DOHH2 (cell line): ENCODE measurements at regions not wholly inside any gene's neighbourhood (a gene's known extent, or its start where the extent isn't known, plus 50 kb on each side); places are given as distances from the start of the nearest gene placed in this dataset.

ENCODE experiments used
- EZH2phosphoT487 ChIP-seq: fragments of 200-600 bp; sonication (generic); IDR thresholded peaks from 2 replicates; pipeline ENCODE4 v1.6.1; 2017; ENCODE audit warnings: borderline replicate concordance, mild to moderate bottlenecking, antibody characterized with exemption, low read length, moderate library complexity, mixed read lengths
- TF ChIP-seq, protein P1 (sequence below): fragments of 200-600 bp; sonication (generic); IDR thresholded peaks from one replicate; pipeline ENCODE4 v1.5.1; 2014; ENCODE audit warnings: antibody characterized with exemption, mild to moderate bottlenecking, low read depth, low read length; ENCODE audit not compliant: poor library complexity, severe bottlenecking

DNA sequence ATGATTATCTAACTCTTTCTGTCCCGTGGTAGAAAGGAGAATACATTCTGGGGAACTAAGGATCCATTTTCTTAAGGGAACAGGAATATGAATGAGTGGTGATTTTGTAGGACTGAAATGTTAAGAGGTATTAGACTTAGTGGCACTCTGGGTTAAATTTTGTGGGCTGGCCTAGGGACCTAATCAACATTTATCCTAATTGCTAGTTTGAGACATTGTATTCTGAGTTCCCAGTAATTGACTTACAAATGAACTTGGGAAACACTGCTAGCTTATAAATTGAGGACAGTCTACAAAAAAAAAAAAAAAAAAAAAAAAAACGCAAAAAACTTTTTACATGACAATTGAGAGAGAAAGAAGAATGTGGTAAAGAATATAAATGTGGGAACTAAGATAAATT lies 136.6 kb upstream of the ZP4 start:
- TF ChIP-seq, protein P1, sequence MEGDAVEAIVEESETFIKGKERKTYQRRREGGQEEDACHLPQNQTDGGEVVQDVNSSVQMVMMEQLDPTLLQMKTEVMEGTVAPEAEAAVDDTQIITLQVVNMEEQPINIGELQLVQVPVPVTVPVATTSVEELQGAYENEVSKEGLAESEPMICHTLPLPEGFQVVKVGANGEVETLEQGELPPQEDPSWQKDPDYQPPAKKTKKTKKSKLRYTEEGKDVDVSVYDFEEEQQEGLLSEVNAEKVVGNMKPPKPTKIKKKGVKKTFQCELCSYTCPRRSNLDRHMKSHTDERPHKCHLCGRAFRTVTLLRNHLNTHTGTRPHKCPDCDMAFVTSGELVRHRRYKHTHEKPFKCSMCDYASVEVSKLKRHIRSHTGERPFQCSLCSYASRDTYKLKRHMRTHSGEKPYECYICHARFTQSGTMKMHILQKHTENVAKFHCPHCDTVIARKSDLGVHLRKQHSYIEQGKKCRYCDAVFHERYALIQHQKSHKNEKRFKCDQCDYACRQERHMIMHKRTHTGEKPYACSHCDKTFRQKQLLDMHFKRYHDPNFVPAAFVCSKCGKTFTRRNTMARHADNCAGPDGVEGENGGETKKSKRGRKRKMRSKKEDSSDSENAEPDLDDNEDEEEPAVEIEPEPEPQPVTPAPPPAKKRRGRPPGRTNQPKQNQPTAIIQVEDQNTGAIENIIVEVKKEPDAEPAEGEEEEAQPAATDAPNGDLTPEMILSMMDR, result no peak
- TF ChIP-seq EZH2phosphoT487, result no peak
